Tibial nerve (tissue), 4 donors: ENCODE measurements at regions not wholly inside any gene's neighbourhood (a gene's known extent, or its start where the extent isn't known, plus 50 kb on each side); places are given as distances from the start of the nearest gene placed in this dataset.

Experiments used
- DNase-seq, 2 donors: peaks; one replicate each; pipeline ENCODE4 v3.0.0-alpha.2; 2019; ENCODE audit warnings: low spot score in 2 of 2
- H3K27ac ChIP-seq, 4 donors: fragments of 200-600 bp; sonication (generic) in 3 of 4; one replicate each; pipeline ENCODE4 v1.5.1; 2017 to 2019; ENCODE audit warnings: mild to moderate bottlenecking in 1 of 4
- H3K27me3 ChIP-seq, 2 donors: fragments of 200-600 bp; sonication (generic) in 1 of 2; one replicate each; pipeline versions ENCODE4 v1.5.1 to v1.6.0; 2017 to 2019
- H3K36me3 ChIP-seq, 3 donors: fragments of 200-600 bp; sonication (generic); one replicate each; pipeline ENCODE4 v1.5.1; 2018 to 2019
- H3K4me1 ChIP-seq, 4 donors: fragments of 200-600 bp; sonication (generic) in 3 of 4; one replicate each; pipeline ENCODE4 v1.5.1; 2017 to 2019
- H3K4me3 ChIP-seq, 4 donors: fragments of 200-600 bp; sonication (generic) in 3 of 4; one replicate each; pipeline ENCODE4 v1.5.1; 2017 to 2019; ENCODE audit warnings: mild to moderate bottlenecking in 1 of 4, moderate library complexity in 1 of 4
- H3K9me3 ChIP-seq, 4 donors: fragments of 200-600 bp; sonication (generic) in 3 of 4; one replicate each; pipeline ENCODE4 v1.5.1; 2017 to 2019
- EP300 ChIP-seq, 2 donors: sonication (generic); formaldehyde crosslinking; IDR thresholded peaks; one replicate each; pipeline ENCODE4 v1.6.1; 2017; ENCODE audit warnings: antibody characterized with exemption in 2 of 2, mild to moderate bottlenecking in 1 of 2
- POLR2A ChIP-seq, 2 donors: fragments of 450-650 bp; IDR thresholded peaks; one replicate each; pipeline ENCODE4 v1.6.1; 2017; ENCODE audit warnings: antibody characterized with exemption in 2 of 2, mild to moderate bottlenecking in 2 of 2, moderate library complexity in 2 of 2
- WGBS, 2 donors: methylation state at CpG; one replicate each; pipeline ENCODE4 v1.1.5; 2018; 5-methylcytosine and 5-hydroxymethylcytosine counted together
- TF ChIP-seq, protein P1 (sequence below), 5 experiments: fragments of 200-600 bp in 3 of 5; fragments of 450-650 bp in 2 of 5; sonication (generic) in 3 of 5; IDR thresholded peaks; one replicate each; pipeline ENCODE4 v1.5.1; 2016 to 2019; ENCODE audit warnings: antibody characterized with exemption in 5 of 5, mild to moderate bottlenecking in 3 of 5, moderate library complexity in 2 of 5

GRCh38 chr4:104418286-104418685, 76.4 kb downstream of the CXXC4 start:
- H3K4me3 ChIP-seq: no peak overlapping the region
- no peaks in the 10 kb centered on the region for H3K27me3 ChIP-seq
- DNase-seq: no peak
- TF ChIP-seq POLR2A (IDR thresholded peaks at IDR 0.05): no peak
- no peak for TF ChIP-seq EP300 (IDR thresholded peaks at IDR 0.05)
- TF ChIP-seq, protein P1, sequence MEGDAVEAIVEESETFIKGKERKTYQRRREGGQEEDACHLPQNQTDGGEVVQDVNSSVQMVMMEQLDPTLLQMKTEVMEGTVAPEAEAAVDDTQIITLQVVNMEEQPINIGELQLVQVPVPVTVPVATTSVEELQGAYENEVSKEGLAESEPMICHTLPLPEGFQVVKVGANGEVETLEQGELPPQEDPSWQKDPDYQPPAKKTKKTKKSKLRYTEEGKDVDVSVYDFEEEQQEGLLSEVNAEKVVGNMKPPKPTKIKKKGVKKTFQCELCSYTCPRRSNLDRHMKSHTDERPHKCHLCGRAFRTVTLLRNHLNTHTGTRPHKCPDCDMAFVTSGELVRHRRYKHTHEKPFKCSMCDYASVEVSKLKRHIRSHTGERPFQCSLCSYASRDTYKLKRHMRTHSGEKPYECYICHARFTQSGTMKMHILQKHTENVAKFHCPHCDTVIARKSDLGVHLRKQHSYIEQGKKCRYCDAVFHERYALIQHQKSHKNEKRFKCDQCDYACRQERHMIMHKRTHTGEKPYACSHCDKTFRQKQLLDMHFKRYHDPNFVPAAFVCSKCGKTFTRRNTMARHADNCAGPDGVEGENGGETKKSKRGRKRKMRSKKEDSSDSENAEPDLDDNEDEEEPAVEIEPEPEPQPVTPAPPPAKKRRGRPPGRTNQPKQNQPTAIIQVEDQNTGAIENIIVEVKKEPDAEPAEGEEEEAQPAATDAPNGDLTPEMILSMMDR (IDR thresholded peaks at IDR 0.05): no peak
- WGBS, 2 donors: 84 to 85% methylated on average over 2 of the region's 2 CpGs
- H3K4me1 ChIP-seq: peaks cover 0 to 3% (median 0%) of the 10 kb centered on the region in 4 donors
- no peaks in the 10 kb centered on the region for H3K36me3 ChIP-seq
- H3K9me3 ChIP-seq: no peaks in the 10 kb centered on the region
- H3K27ac ChIP-seq: no peak overlapping the region

DNA sequence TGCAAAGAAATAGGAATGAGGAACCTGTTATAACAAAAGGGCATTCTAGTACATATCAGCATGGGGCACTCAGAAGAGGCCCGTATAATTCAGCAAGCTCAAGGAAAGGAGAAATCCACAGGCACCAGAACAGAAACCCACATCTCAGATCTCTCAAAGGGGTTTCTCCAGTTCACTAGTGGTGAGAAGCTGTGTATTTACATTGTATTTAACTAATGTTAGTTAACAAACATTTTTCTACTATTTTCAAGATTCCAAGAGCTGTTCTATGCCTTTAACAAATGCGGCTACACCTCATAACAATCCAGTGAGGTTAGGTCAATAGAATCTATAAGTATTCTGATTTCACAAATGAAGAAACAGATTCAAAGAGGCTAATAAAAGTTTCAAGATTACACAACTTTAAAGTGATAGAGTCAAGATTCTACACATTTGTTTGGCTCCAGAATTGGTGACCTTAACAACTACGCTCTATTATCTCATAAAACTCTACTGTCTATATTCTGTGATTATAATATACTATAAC, 77.3 kb downstream of the CXXC4 start:
- 86 to 89% methylated on average over 3 of the region's 3 CpGs for WGBS, 2 donors
- Histone ChIP-seq H3K9me3 (no peaks in the 10 kb centered on the region), H3K4me1 (peaks cover 0 to 3% (median 0%) of the 10 kb centered on the region in 4 donors), H3K4me3 (no peak overlapping the region), H3K27me3 (no peaks in the 10 kb centered on the region), H3K36me3 (no peaks in the 10 kb centered on the region), H3K27ac (no peak overlapping the region)
- DNase-seq: no peak
- TF ChIP-seq, protein P1 (IDR thresholded peaks at IDR 0.05): no peak
- no peak for TF ChIP-seq EP300 (IDR thresholded peaks at IDR 0.05)
- no peak for TF ChIP-seq POLR2A (IDR thresholded peaks at IDR 0.05)

DNA sequence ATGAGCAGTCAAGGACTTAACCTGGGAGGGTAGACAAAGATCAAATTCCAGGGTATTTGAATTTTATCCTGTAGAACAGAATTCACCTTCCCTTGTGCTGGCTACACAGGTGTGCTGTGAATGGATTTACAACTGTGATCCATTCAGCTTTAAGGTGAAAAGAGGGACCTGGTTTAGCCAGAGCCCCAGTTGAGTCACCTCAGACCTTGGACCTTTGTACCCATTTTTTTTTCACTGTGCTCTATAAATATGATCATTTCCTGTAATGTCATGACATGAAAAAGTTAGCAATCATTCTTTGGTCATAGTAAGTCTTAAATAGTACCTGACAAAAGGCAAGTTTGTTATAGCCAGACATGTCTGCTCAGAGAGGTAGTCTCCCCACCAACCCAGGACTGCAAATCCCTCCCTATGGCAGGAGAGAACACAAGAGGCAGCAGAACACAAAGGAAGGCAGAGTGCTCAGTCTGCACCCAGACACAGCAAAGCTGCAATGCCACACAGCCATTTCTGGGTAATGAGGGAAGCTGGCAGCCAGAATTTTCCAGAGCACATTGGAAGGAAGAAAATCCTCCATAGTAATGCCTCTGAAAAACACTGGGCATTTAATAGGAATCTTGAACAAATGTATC, 77.9 kb downstream of the CXXC4 start:
- DNase-seq: no peak
- Histone ChIP-seq H3K9me3 (no peaks in the 10 kb centered on the region), H3K36me3 (no peaks in the 10 kb centered on the region), H3K27ac (no peak overlapping the region), H3K4me3 (no peak overlapping the region), H3K4me1 (peaks cover 0 to 3% (median 0%) of the 10 kb centered on the region in 4 donors), H3K27me3 (no peaks in the 10 kb centered on the region)
- TF ChIP-seq POLR2A (IDR thresholded peaks at IDR 0.05) (no peak), EP300 (IDR thresholded peaks at IDR 0.05) (no peak)
- TF ChIP-seq, protein P1 (IDR thresholded peaks at IDR 0.05): no peak

GRCh38 chr4:104413487-104413886, 81.2 kb downstream of the CXXC4 start:
- no peaks in the 10 kb centered on the region for H3K9me3 ChIP-seq
- TF ChIP-seq, protein P1 (IDR thresholded peaks at IDR 0.05): no peak
- TF ChIP-seq POLR2A (IDR thresholded peaks at IDR 0.05): no peak
- no peak for TF ChIP-seq EP300 (IDR thresholded peaks at IDR 0.05)
- H3K4me1 ChIP-seq: no peaks in the 10 kb centered on the region
- no peak for DNase-seq
- no peak overlapping the region for H3K27ac ChIP-seq
- no peak overlapping the region for H3K4me3 ChIP-seq
- no peaks in the 10 kb centered on the region for H3K36me3 ChIP-seq
- no peaks in the 10 kb centered on the region for H3K27me3 ChIP-seq

DNA sequence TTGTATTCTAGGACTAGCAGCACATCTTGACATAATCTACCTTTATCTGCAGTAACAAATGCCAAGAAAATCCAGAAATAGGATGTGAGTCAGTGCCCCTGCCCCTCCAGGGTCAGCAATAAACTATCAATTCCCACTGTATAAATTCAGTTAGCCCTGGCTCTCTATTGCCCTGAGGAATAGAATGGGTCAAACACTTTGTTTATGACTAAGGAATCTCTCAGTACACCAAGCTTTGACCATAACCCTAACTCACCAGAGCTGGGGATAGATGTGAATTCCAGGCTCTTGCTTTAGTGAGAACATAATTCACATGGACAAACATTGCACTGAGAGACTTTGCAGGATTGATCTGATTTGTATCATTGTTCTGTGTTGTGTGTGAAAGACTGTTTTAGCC, 82.3 kb downstream of the CXXC4 start:
- Histone ChIP-seq H3K36me3 (no peaks in the 10 kb centered on the region), H3K9me3 (no peaks in the 10 kb centered on the region), H3K4me1 (no peaks in the 10 kb centered on the region), H3K27me3 (no peaks in the 10 kb centered on the region), H3K4me3 (no peak overlapping the region), H3K27ac (no peak overlapping the region)
- DNase-seq: no peak
- TF ChIP-seq POLR2A (IDR thresholded peaks at IDR 0.05) (no peak), EP300 (IDR thresholded peaks at IDR 0.05) (no peak)
- TF ChIP-seq, protein P1 (IDR thresholded peaks at IDR 0.05): no peak
